ENCODE measurements at regions not wholly inside any gene's neighbourhood (a gene's known extent, or its start where the extent isn't known, plus 50 kb on each side); places are given as distances from the start of the nearest gene placed in this dataset.

DNA sequence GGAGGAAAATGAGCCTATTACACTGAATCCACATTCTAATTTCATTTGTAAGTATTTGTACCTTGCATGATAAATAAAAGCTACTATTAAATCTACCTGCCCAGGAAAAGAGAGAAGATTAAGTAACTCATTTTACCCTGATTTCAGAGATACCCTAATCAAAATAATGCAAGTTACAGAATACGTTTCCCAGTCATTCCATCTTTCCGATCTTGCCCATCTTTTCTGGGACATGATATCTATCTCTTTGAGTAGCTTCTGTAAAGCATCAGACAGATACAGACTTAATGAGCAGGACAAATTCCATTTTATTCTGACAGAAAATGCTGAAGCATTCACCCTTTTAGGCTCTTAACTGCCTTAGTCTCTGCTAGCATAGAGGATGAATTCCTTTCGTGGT, 56.6 kb downstream of the SPRY2 start:
- Mint-ChIP-seq H3K36me3 (peaks cover 0 to 4% (median 0%) of the 10 kb centered on the region in 3 donors), H3K9me3 (peaks cover 0 to 5% (median under 1%) of the 10 kb centered on the region in 6 donors), H3K4me1 (no peaks in the 10 kb centered on the region), H3K4me3 (no peak overlapping the region), H3K27me3 (ENCODE audit: low read depth in 3 of 3) (peaks cover 0 to 2% (median 2%) of the 10 kb centered on the region in 3 donors), H3K27ac (no peak overlapping the region)
- no peak for DNase-seq

DNA sequence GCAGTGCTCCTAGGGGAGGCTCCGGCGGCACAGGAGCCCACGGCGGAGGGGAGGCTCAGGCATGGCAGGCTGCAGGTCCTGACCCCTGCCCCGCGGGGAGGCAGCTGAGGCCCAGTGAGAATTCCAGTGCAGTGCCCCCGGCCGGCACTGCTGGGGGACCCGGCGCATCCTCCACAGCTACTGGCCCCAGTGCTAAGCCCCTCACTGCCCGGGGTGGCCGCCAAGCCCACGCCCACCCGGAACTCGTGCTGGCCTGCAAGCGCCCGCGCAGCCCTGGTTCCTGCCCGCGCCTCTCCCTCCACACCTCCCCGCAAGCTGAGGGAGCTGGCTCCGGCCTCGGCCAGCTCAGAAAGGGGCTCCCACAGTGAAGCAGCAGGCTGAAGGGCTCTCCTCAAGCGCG, 62.2 kb downstream of the SPRY2 start:
- Mint-ChIP-seq H3K36me3 (no peaks in the 10 kb centered on the region), H3K27me3 (ENCODE audit: low read depth in 3 of 3) (peaks cover 0 to 2% (median 2%) of the 10 kb centered on the region in 3 donors), H3K9me3 (peaks cover 0 to 2% (median 0%) of the 10 kb centered on the region in 6 donors), H3K27ac (no peak overlapping the region), H3K4me3 (no peak overlapping the region), H3K4me1 (peaks cover 0 to 6% of the 10 kb centered on the region in 2 donors)
- DNase-seq, result no peak

DNA sequence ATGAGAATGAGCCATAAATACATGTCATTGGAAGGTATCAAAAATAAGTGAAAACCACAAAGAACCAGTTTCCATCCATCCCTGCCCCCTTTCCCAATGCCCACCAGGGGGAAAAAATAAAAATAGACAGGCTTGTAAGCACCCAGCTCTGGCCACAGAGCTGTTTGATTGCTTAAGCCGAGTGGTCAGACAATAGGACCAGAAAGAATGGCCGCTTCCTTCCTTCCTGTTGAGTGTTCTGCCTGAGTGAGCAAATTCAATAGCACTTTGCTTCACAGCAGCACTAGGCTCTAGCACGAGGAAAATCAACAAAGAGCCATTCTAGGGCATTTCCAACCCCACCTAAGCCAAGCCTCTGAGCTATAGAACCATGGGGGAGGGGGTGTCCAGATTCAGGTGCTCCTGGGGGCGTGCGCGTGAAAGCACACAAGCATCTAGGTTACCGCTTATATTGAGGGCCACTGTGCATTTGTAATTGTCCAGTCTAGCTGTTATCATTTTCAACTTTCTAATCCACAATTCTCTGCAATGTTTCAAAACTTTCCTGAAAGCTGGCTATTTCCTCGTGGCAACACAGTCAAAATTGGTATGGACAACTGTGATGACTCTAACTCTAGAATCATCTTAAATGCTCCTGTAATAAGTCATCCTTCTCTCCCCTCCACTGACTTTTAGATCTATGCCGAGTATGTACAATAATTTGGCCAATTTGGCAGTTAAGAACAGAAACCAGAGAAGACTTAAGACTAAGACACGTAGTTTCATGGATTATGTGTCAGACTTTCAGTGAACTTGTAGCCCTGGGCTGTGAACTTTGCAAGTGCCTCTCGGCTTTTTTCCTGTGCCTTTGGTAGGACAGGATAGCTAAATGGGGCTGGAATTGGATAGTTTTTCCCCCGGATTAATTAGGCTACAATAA, 64.3 kb downstream of the SPRY2 start:
- no peak overlapping the region for H3K27ac Mint-ChIP-seq
- H3K27me3 Mint-ChIP-seq (ENCODE audit: low read depth in 3 of 3), result peaks cover 2 to 3% (median 2%) of the 10 kb centered on the region in 3 donors

DNA sequence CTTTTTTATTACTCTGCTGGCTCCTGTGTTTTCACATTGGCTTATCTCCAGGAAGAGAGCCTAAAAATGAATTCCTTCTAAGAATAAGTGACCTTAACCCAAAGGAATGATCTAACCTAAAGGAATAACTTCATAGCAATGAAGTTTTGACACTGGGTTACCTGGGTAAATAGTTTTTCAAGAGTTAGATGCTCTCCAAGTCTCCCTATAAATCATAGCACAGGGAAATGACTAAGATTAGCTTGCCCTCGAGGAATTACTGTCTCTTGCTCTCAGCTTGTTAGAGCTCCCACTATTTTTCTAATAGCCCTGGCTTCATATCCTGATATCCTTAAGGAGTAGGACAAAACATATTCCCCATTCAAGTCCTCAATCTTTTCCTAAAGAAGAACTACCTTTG, 66.3 kb downstream of the SPRY2 start:
- H3K4me1 Mint-ChIP-seq, result peaks cover 0 to 6% of the 10 kb centered on the region in 2 donors
- no peak overlapping the region for H3K27ac Mint-ChIP-seq
- peaks cover 2 to 3% (median 2%) of the 10 kb centered on the region in 3 donors for H3K27me3 Mint-ChIP-seq (ENCODE audit: low read depth in 3 of 3)
- no peak for DNase-seq
- H3K36me3 Mint-ChIP-seq, result no peaks in the 10 kb centered on the region
- no peak overlapping the region for H3K4me3 Mint-ChIP-seq
- H3K9me3 Mint-ChIP-seq, result peaks cover 0 to 3% (median 0%) of the 10 kb centered on the region in 6 donors

More for the DNA sequence above, 64.3 kb downstream of the SPRY2 start:
- peaks cover 0 to 3% (median 0%) of the 10 kb centered on the region in 6 donors for H3K9me3 Mint-ChIP-seq
- DNase-seq, result no peak
- no peaks in the 10 kb centered on the region for H3K36me3 Mint-ChIP-seq
- no peak overlapping the region for H3K4me3 Mint-ChIP-seq
- H3K4me1 Mint-ChIP-seq, result peaks cover 0 to 6% of the 10 kb centered on the region in 2 donors

DNA sequence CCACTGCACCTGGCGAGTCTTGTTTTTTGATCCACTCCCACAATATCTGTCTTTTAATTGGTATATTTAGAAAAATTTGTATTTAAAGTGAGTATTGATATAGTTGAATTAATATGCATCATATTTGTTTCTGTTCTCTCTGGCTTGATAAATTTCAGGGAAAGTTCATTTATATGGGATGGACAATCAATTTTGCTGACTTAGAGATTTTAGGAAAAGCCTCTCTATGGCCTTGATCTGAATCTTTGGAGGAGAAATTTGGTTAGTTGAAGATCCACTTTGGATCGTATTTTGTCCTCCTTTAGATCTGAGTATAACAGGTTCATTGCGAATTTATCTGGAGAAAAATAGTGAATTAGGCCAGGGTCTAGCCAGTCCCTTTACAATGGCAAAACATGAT, 67.2 kb downstream of the SPRY2 start:
- Mint-ChIP-seq H3K27ac (no peak overlapping the region), H3K36me3 (no peaks in the 10 kb centered on the region), H3K4me1 (peaks cover 0 to 6% of the 10 kb centered on the region in 2 donors), H3K27me3 (ENCODE audit: low read depth in 3 of 3) (peaks cover 2 to 3% (median 2%) of the 10 kb centered on the region in 3 donors), H3K9me3 (peaks cover 0 to 3% (median 0%) of the 10 kb centered on the region in 6 donors), H3K4me3 (no peak overlapping the region)
- DNase-seq, result no peak

DNA sequence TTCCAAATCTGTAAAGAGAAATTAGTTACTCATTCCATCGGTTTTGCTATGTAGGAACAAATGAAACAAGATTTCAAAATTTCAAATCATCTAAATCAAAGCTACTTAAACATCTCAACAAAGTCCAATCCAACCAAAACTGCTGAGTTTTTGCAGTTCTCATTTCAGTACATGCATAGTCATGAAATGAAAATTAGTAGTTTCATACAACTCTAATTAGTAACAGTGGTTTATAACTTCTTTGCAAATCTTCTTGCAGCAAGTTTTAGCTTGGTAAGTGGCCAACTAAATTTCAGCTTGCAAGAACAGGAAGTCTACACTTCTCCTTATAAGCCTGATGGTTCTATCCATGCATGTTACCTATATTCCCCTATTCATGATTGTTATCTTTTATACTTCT, 75.6 kb downstream of the SPRY2 start:
- Mint-ChIP-seq H3K27me3 (ENCODE audit: low read depth in 3 of 3) (peaks cover 0 to 6% (median 3%) of the 10 kb centered on the region in 3 donors), H3K4me3 (no peak overlapping the region), H3K27ac (no peak overlapping the region), H3K36me3 (peaks cover 0 to 8% (median 4%) of the 10 kb centered on the region in 3 donors), H3K4me1 (no peaks in the 10 kb centered on the region), H3K9me3 (peaks cover 0 to 8% (median 0%) of the 10 kb centered on the region in 6 donors)
- no peak for DNase-seq

DNA sequence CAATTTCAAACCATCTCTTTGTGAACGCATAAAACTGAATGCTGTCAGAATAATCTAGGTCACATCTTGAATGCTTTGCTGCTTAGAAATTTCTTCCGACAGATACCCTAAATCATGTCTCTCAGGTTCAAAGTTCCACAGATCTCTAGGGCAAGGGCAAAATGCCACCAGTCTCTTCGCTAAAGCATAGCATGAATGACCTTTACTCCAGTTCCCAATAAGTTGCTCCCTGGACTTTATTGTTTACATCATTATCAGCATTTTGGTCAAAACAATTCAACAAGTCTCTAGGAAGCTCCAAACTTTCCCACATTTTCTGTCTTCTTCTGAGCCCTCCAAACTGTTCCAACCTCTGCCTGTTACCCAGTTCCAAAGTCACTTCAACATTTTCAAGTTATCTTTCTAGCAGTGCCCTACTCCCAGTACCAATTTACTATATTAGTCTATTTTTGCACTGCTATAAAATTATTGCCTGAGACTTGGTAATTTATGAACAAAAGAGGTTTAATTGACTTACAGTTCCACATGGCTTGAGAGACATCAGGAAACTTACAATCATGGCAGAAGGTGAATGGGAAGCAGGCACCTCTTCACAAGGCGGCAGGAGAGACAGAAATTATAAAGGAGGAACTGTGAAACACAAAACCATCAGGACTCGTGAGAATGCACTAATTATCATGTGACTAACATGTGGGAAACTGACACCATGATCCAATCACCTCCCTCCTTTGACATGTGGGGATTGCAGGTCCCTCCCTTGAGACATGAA, 77.0 kb downstream of the SPRY2 start:
- Mint-ChIP-seq H3K27ac (no peak overlapping the region), H3K4me3 (no peak overlapping the region), H3K9me3 (peaks cover 0 to 8% (median 0%) of the 10 kb centered on the region in 6 donors), H3K36me3 (peaks cover 0 to 8% (median 4%) of the 10 kb centered on the region in 3 donors), H3K4me1 (no peaks in the 10 kb centered on the region), H3K27me3 (ENCODE audit: low read depth in 3 of 3) (peaks cover 0 to 6% (median 3%) of the 10 kb centered on the region in 3 donors)
- no peak for DNase-seq

DNA sequence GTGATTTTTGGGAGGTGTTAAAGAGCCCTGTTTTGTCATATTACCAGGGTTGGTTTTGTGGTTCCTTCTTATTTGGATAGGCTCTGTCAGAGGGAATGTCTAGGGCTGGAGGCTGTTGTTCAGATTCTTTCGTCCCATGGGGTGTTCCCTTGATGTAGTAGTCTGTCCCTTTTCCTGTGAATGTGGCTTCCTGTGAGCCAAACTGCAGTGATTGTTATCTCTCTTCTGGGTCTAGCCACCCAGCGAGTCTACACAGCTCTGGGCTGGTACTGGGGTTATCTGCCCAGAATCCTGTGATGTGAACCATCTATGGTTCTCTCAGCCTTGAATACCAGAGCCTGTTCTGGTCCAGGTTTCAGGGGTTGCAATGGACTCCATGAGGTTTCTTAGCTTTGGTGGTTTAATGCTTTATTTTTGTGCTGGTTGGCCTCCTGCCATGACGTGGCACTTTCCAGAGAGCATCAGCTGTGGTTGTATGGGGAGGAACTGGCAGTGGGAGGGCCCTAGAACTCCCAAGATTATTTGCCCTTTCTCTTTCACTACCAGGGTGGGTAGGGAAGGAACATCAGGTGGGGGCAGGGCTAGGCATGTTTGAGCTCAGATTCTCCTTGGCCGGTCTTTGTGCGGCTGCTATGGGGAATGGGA, 78.8 kb downstream of the SPRY2 start:
- peaks cover 0 to 8% (median 0%) of the 10 kb centered on the region in 6 donors for H3K9me3 Mint-ChIP-seq
- DNase-seq, result no peak
- peaks cover 4 to 6% (median 5%) of the 10 kb centered on the region in 3 donors for H3K27me3 Mint-ChIP-seq (ENCODE audit: low read depth in 3 of 3)
- H3K4me1 Mint-ChIP-seq, result no peaks in the 10 kb centered on the region
- H3K36me3 Mint-ChIP-seq, result peaks cover 0 to 8% (median 4%) of the 10 kb centered on the region in 3 donors
- no peak overlapping the region for H3K27ac Mint-ChIP-seq
- no peak overlapping the region for H3K4me3 Mint-ChIP-seq

DNA sequence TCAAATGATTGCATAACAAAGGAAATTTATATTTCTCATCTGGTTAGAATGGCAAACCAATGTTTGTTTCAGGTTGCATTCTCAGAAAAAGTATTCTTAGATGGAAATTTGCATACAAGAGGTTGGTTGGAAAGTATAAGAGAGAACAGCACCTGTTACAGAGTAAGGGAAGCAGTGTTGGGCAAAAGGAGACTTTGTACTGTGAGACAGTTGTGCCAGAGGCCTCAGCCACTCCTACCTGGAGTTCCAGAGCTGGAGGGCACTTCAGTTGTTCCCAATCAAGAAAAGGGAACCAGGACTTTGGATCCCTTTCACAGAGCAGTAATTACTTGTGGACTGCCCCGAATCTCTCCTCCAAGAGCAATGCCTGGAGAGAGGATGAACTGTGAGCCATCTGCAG, 81.8 kb downstream of the SPRY2 start:
- Mint-ChIP-seq H3K4me1 (no peaks in the 10 kb centered on the region), H3K27me3 (ENCODE audit: low read depth in 3 of 3) (peaks cover 4 to 6% (median 5%) of the 10 kb centered on the region in 3 donors), H3K4me3 (no peak overlapping the region), H3K36me3 (peaks cover 0 to 5% (median 2%) of the 10 kb centered on the region in 3 donors), H3K27ac (no peak overlapping the region), H3K9me3 (peaks cover 0 to 8% (median 0%) of the 10 kb centered on the region in 6 donors)
- DNase-seq, result no peak

DNA sequence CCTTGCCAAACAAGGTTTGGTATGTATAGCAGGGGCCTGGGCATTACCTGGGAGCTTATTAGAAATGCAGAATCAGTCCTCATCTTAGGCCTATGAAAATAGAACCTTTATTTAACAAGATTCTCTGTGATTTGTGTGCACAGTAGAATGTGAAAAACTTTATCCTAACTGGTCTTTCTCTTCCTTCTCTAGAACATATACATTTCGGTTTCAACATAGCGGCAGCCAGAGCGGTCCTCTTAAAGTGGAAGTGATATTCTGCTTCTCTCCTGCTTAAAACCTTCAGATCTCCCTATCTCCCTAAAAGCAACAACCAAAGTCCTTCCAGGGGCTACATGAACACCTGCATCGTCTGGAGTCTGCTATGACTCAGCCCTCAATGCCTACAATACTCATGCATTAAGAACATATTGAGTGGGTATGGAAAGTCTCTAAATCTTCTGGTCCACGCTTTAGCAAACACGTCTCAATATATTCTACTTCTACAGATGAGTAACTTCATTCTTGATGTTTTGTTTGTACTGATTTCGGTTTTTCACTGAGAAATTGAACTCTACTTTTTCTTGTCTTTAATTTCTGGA, 84.5 kb downstream of the SPRY2 start:
- H3K27ac Mint-ChIP-seq, result no peak overlapping the region
- DNase-seq, result no peak

DNA sequence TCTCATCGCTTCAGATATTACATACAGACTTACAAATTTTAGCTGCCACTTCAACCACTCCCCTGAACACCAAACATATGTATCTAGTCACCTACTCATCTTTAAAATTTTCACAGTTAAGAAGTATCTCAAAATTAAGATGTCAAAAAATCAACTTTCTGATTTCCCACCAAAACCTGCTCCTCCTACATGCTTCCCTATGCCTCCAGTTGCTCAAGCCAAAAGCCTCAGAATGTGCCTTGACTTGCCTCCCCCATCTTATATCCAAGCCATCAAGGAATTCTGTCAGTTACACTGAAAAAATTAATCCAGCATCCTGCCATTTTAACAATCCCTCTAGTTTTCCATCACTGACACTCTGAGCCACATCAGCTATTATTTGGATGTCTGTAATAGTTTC, 85.0 kb downstream of the SPRY2 start:
- H3K27ac Mint-ChIP-seq, result no peak overlapping the region
- H3K9me3 Mint-ChIP-seq, result no peaks in the 10 kb centered on the region
- H3K36me3 Mint-ChIP-seq, result no peaks in the 10 kb centered on the region
- no peaks in the 10 kb centered on the region for H3K4me1 Mint-ChIP-seq
- peaks cover 0 to 4% (median 2%) of the 10 kb centered on the region in 3 donors for H3K27me3 Mint-ChIP-seq (ENCODE audit: low read depth in 3 of 3)
- no peak overlapping the region for H3K4me3 Mint-ChIP-seq
- DNase-seq, result no peak

More for the DNA sequence above, 84.5 kb downstream of the SPRY2 start:
- peaks cover 2 to 5% (median 4%) of the 10 kb centered on the region in 3 donors for H3K27me3 Mint-ChIP-seq (ENCODE audit: low read depth in 3 of 3)
- H3K4me3 Mint-ChIP-seq, result no peak overlapping the region
- H3K9me3 Mint-ChIP-seq, result peaks cover 0 to 3% (median 0%) of the 10 kb centered on the region in 6 donors
- no peaks in the 10 kb centered on the region for H3K4me1 Mint-ChIP-seq
- no peaks in the 10 kb centered on the region for H3K36me3 Mint-ChIP-seq

DNA sequence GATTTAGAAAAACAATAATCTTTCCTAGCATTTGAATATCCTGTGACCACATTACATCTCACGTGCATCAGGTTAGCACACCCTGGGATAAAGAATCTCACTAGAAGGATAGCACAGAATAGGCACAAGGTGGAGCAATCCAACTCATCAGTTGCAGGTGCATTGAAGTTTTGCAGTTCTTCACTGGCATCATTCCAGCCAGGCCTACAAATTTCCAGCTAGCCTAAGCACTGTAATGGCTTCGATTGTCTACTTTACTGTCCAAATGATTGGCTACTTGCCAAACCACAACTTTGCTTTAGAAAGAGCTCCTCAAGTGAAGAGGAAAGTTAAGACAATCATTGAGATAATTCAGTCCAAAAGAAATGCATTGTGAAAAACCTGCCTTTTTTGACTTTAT, 89.5 kb downstream of the SPRY2 start:
- no peaks in the 10 kb centered on the region for H3K9me3 Mint-ChIP-seq
- no peak overlapping the region for H3K27ac Mint-ChIP-seq
- H3K4me3 Mint-ChIP-seq, result no peak overlapping the region
- no peaks in the 10 kb centered on the region for H3K36me3 Mint-ChIP-seq
- DNase-seq, result no peak
- peaks cover 0 to 3% (median 0%) of the 10 kb centered on the region in 3 donors for H3K27me3 Mint-ChIP-seq (ENCODE audit: low read depth in 3 of 3)
- no peaks in the 10 kb centered on the region for H3K4me1 Mint-ChIP-seq

DNA sequence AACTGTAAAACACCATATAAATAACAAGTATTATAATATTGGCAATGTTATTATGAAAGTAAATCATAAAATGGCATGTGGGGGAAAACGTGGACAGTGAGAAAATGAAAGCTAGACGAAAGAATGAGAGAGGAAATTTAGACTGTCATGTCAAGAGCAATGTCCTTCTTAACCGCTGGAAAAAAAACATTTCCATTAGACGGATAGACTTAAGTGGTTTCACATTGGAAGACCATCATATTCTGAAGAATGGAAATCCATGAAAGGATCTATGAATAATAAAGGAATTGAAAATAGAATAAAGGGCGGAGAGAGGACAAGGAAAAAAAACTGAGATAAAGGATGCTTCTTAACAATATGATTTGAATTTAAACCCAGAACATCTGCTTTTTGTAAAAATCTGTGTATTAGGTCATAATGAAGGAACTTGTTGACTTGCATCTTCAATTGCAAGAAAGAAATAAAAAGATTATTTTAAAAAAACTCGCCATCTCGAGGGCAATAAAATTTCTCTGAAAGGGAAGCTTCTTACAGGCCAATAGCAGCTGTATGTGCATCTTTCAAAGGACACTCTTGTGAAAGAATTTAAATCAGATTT, 90.6 kb downstream of the SPRY2 start:
- H3K4me1 Mint-ChIP-seq, result no peaks in the 10 kb centered on the region
- no peaks in the 10 kb centered on the region for H3K36me3 Mint-ChIP-seq
- DNase-seq, result no peak
- peak overlapping the region in 1 of 5 donors; percentile 3 for H3K4me3 Mint-ChIP-seq
- H3K9me3 Mint-ChIP-seq, result no peaks in the 10 kb centered on the region
- H3K27ac Mint-ChIP-seq, result no peak overlapping the region
- H3K27me3 Mint-ChIP-seq (ENCODE audit: low read depth in 3 of 3), result peaks cover 0 to 3% (median 0%) of the 10 kb centered on the region in 3 donors

Data from immature natural killer cell (primary cell).